ENCODE measurements at regions not wholly inside any gene's neighbourhood (a gene's known extent, or its start where the extent isn't known, plus 50 kb on each side); places are given as distances from the start of the nearest gene placed in this dataset.
"Not testable (repeated sequence)": the region's sequence is repeated elsewhere in the genome, so short reads cannot be mapped to it uniquely, and the experiment has no call there.

GRCh38 chr5:174497939-174498338, 226.4 kb upstream of the MSX2 start:
- not testable (repeated sequence) for TF ChIP-seq POLR2AphosphoS5, POLR2A, SPI1, TAF1 (IDR thresholded peaks at IDR 0.05; ENCODE audit: low read depth, low read length)

Data from GM12891 (cell line).